Neural progenitor cell (in vitro differentiated cells): ENCODE measurements at regions not wholly inside any gene's neighbourhood (a gene's known extent, or its start where the extent isn't known, plus 50 kb on each side); places are given as distances from the start of the nearest gene placed in this dataset.
A peak's percentile ranks its signal among the peaks of the same experiment; 100 is the strongest.

Experiments used
- DNase-seq: peaks from one replicate; pipeline ENCODE4 v3.0.0-alpha.2; 2016; ENCODE audit warnings: low spot score
- H2AFZ ChIP-seq: fragments of 200-600 bp; sonication (generic); replicated peaks from 2 replicates; pipeline ENCODE4 v1.6.1; 2016; ENCODE audit warnings: antibody characterized with exemption
- H3F3A ChIP-seq: fragments of 200-600 bp; sonication (generic); 2 replicates; pipeline ENCODE4 v1.6.1; 2016; ENCODE audit warnings: antibody characterized with exemption, low read depth
- H3K27ac ChIP-seq: fragments of 200-600 bp; sonication (generic); 2 replicates; pipeline ENCODE4 v1.5.1; 2016; ENCODE audit warnings: mild to moderate bottlenecking
- H3K27me3 ChIP-seq: fragments of 200-600 bp; sonication (generic); 2 replicates; pipeline ENCODE4 v1.6.1; 2016; ENCODE audit warnings: mild to moderate bottlenecking, moderate library complexity
- H3K36me3 ChIP-seq: fragments of 200-600 bp; sonication (generic); 2 replicates; pipeline ENCODE4 v1.5.1; 2016
- H3K4me1 ChIP-seq: fragments of 200-600 bp; sonication (generic); 2 replicates; pipeline ENCODE4 v1.6.1; 2016; ENCODE audit warnings: mixed run types
- H3K4me2 ChIP-seq: fragments of 200-600 bp; sonication (generic); 2 replicates; pipeline ENCODE4 v1.6.1; 2016
- H3K4me3 ChIP-seq: fragments of 200-600 bp; sonication (generic); 2 replicates; pipeline ENCODE4 v1.5.1; 2016
- H3K79me2 ChIP-seq: fragments of 200-600 bp; sonication (generic); 2 replicates; pipeline ENCODE4 v1.6.1; 2016; ENCODE audit warnings: low read depth
- H3K9ac ChIP-seq: fragments of 200-600 bp; sonication (generic); 2 replicates; pipeline ENCODE4 v1.6.1; 2016
- H3K9me3 ChIP-seq: fragments of 200-600 bp; sonication (generic); 2 replicates; pipeline ENCODE4 v1.5.1; 2016; ENCODE audit warnings: low read depth
- H4K20me1 ChIP-seq: fragments of 200-600 bp; sonication (generic); 2 replicates; pipeline ENCODE4 v1.6.1; 2016; ENCODE audit warnings: low read depth
- H3K27ac Mint-ChIP-seq: 3 replicates; pipeline ENCODE4 v1.8.0; 2021; ENCODE audit warnings: mixed read lengths
- H3K27me3 Mint-ChIP-seq: 2 replicates; pipeline ENCODE4 v1.8.0; 2022; ENCODE audit warnings: low read depth, mild to moderate bottlenecking, inconsistent platforms, moderate library complexity, mixed read lengths; ENCODE audit not compliant: insufficient read depth
- H3K36me3 Mint-ChIP-seq: 3 replicates; pipeline ENCODE4 v1.8.0; 2021; ENCODE audit warnings: mixed read lengths
- H3K4me1 Mint-ChIP-seq: 3 replicates; pipeline ENCODE4 v1.8.0; 2021; ENCODE audit warnings: mixed read lengths
- H3K4me3 Mint-ChIP-seq: 3 replicates; pipeline ENCODE4 v1.8.0; 2021; ENCODE audit warnings: mild to moderate bottlenecking, moderate library complexity, mixed read lengths
- H3K9me3 Mint-ChIP-seq: 3 replicates; pipeline ENCODE4 v1.8.0; 2020; ENCODE audit warnings: mixed read lengths
- EZH2 ChIP-seq: fragments of 200-600 bp; sonication (generic); IDR thresholded peaks from 2 replicates; pipeline ENCODE4 v1.6.1; 2017; ENCODE audit warnings: antibody characterized with exemption, mild to moderate bottlenecking, moderate library complexity
- EZH2phosphoT487 ChIP-seq: fragments of 200-600 bp; sonication (generic); IDR thresholded peaks from 2 replicates; pipeline ENCODE4 v1.6.1; 2017; ENCODE audit warnings: antibody characterized with exemption
- TF ChIP-seq, protein P1 (sequence below): fragments of 200-600 bp; sonication (generic); IDR thresholded peaks from 2 replicates; pipeline ENCODE4 v1.5.1; 2017; ENCODE audit warnings: antibody characterized with exemption, mild to moderate bottlenecking

DNA sequence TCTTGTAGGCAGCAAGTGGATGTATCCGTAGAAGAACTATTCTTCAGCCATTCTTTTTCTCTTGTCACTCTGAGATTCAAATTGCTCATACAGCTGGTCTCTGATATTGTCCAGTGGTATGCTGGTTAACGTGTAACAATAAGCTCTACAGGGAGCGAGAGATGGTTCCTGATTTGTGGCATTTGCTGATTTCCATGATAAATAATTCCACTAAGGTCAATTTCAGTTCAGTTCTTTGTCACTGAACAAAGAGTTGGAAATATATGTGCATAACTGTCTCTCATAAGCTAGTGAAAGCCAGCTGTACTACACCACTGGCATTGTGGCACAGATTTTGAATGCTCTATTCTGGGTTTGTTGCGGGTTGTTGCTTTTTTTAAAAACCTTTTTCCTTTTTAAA, 131.7 kb downstream of the MTHFS start:
- Mint-ChIP-seq H3K27ac (no peak overlapping the region), H3K36me3 (no peaks in the 10 kb centered on the region), H3K9me3 (peaks cover 12% of the 10 kb centered on the region), H3K27me3 (peaks cover 2% of the 10 kb centered on the region), H3K4me1 (peaks cover 2% of the 10 kb centered on the region), H3K4me3 (no peak overlapping the region)
- no peak for DNase-seq
- TF ChIP-seq EZH2phosphoT487 (no peak), EZH2 (no peak)
- TF ChIP-seq, protein P1, sequence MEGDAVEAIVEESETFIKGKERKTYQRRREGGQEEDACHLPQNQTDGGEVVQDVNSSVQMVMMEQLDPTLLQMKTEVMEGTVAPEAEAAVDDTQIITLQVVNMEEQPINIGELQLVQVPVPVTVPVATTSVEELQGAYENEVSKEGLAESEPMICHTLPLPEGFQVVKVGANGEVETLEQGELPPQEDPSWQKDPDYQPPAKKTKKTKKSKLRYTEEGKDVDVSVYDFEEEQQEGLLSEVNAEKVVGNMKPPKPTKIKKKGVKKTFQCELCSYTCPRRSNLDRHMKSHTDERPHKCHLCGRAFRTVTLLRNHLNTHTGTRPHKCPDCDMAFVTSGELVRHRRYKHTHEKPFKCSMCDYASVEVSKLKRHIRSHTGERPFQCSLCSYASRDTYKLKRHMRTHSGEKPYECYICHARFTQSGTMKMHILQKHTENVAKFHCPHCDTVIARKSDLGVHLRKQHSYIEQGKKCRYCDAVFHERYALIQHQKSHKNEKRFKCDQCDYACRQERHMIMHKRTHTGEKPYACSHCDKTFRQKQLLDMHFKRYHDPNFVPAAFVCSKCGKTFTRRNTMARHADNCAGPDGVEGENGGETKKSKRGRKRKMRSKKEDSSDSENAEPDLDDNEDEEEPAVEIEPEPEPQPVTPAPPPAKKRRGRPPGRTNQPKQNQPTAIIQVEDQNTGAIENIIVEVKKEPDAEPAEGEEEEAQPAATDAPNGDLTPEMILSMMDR = no peak
- Histone ChIP-seq H3K4me2 (no peak overlapping the region), H3K27me3 (no peaks in the 10 kb centered on the region), H3K4me3 (no peak overlapping the region), H4K20me1 (no peaks in the 10 kb centered on the region), H3K9me3 (no peaks in the 10 kb centered on the region), H3K79me2 (no peaks in the 10 kb centered on the region), H3K9ac (no peak overlapping the region), H2AFZ (no peak overlapping the region), H3K4me1 (no peaks in the 10 kb centered on the region), H3K27ac (no peak overlapping the region), H3F3A (no peaks in the 10 kb centered on the region), H3K36me3 (no peaks in the 10 kb centered on the region)

DNA sequence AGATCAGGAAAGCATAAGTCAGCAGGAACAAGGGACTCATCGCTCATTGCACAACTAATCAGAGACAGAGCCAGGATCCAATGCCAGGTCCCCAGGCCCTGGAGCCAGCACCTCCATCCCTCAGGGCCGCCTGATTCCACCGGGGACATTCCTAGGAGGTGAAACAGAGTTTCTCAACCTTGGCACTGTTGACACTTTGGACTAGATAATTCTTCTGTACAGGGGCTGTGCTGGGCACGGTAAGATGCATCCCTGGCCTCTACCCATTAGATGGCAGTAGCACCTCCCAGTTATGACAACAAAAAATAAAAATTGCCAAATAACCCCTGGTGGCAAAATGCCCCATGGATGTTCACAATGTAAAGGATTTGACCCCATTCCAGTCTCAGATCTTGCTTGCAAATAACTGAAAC, 127.7 kb downstream of the MTHFS start:
- H3K9me3 ChIP-seq = no peaks in the 10 kb centered on the region
- no peaks in the 10 kb centered on the region for H3K27me3 ChIP-seq
- no peak overlapping the region for H2AFZ ChIP-seq
- H3K27ac ChIP-seq = no peak overlapping the region
- no peaks in the 10 kb centered on the region for H3K36me3 ChIP-seq
- H3K4me3 Mint-ChIP-seq = no peak overlapping the region
- no peak overlapping the region for H3K27ac Mint-ChIP-seq
- no peaks in the 10 kb centered on the region for H3F3A ChIP-seq
- no peak overlapping the region for H3K9ac ChIP-seq
- H3K4me2 ChIP-seq = no peak overlapping the region
- H3K4me3 ChIP-seq = no peak overlapping the region
- peaks cover 2% of the 10 kb centered on the region for H3K27me3 Mint-ChIP-seq
- H3K4me1 ChIP-seq = no peaks in the 10 kb centered on the region
- H3K36me3 Mint-ChIP-seq = no peaks in the 10 kb centered on the region
- H3K79me2 ChIP-seq = no peaks in the 10 kb centered on the region
- no peaks in the 10 kb centered on the region for H4K20me1 ChIP-seq
- DNase-seq = no peak
- H3K9me3 Mint-ChIP-seq = peaks cover 10% of the 10 kb centered on the region
- TF ChIP-seq, protein P1 = peak; percentile 44
- TF ChIP-seq EZH2phosphoT487 = no peak
- H3K4me1 Mint-ChIP-seq = peaks cover 2% of the 10 kb centered on the region

DNA sequence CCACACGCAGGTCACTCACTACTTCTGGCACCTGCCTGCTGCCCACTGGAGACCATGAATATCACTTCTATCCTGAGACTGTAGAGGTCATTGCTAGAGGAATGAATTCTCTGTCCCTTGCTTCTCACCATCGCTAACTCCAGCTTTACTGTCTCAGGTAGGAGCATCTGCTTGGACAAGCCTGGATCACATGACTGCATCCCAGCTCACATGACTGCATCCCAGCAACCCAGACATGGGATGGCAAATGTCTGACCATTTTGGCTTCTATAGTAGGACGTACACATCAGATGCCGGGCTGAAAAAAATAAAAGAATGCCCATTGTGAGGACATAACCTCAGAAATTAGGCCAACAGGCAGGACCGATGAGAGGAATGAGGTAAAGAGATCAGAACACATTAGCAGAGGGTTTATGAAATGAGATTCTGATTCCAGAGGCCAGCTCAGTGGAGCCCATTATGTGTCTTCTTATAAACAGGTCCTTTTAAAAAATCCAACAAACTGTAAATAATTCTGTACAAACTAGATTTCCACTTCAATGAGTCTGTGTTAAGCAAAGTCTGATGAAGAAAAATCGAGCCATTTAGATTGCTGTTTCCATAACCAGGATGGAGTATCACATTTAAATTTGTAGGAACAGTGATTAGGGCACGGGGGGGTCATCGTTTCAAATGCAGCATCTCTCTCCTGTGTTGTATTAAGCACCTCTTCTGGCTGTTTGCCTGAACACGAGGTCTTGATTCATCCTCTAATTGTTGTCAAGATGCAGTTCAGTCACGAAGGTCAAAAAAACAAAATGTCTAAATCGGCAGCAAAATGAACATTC, 126.7 kb downstream of the MTHFS start:
- no peaks in the 10 kb centered on the region for H3K79me2 ChIP-seq
- H2AFZ ChIP-seq = peak overlapping the region; percentile 13
- DNase-seq = no peak
- no peaks in the 10 kb centered on the region for H3K36me3 ChIP-seq
- no peak overlapping the region for H3K27ac ChIP-seq
- no peaks in the 10 kb centered on the region for H3K27me3 ChIP-seq
- H3K4me1 Mint-ChIP-seq = peaks cover 2% of the 10 kb centered on the region
- H3K9me3 ChIP-seq = no peaks in the 10 kb centered on the region
- no peak overlapping the region for H3K9ac ChIP-seq
- no peak overlapping the region for H3K4me3 ChIP-seq
- H3K27me3 Mint-ChIP-seq = peaks cover 2% of the 10 kb centered on the region
- no peak overlapping the region for H3K27ac Mint-ChIP-seq
- no peaks in the 10 kb centered on the region for H4K20me1 ChIP-seq
- TF ChIP-seq EZH2phosphoT487 = no peak
- TF ChIP-seq, protein P1 = no peak
- no peak for TF ChIP-seq EZH2
- no peaks in the 10 kb centered on the region for H3F3A ChIP-seq
- H3K36me3 Mint-ChIP-seq = no peaks in the 10 kb centered on the region
- H3K9me3 Mint-ChIP-seq = peaks cover 6% of the 10 kb centered on the region
- H3K4me3 Mint-ChIP-seq = no peak overlapping the region
- H3K4me1 ChIP-seq = no peaks in the 10 kb centered on the region
- no peak overlapping the region for H3K4me2 ChIP-seq
